ENCODE measurements at regions not wholly inside any gene's neighbourhood (a gene's known extent, or its start where the extent isn't known, plus 50 kb on each side); places are given as distances from the start of the nearest gene placed in this dataset.
A peak's percentile ranks its signal among the peaks of the same experiment; 100 is the strongest.

- no peak overlapping the region for H3K27ac ChIP-seq
- TF ChIP-seq, protein P1, sequence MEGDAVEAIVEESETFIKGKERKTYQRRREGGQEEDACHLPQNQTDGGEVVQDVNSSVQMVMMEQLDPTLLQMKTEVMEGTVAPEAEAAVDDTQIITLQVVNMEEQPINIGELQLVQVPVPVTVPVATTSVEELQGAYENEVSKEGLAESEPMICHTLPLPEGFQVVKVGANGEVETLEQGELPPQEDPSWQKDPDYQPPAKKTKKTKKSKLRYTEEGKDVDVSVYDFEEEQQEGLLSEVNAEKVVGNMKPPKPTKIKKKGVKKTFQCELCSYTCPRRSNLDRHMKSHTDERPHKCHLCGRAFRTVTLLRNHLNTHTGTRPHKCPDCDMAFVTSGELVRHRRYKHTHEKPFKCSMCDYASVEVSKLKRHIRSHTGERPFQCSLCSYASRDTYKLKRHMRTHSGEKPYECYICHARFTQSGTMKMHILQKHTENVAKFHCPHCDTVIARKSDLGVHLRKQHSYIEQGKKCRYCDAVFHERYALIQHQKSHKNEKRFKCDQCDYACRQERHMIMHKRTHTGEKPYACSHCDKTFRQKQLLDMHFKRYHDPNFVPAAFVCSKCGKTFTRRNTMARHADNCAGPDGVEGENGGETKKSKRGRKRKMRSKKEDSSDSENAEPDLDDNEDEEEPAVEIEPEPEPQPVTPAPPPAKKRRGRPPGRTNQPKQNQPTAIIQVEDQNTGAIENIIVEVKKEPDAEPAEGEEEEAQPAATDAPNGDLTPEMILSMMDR (conservative IDR thresholded peaks at IDR 0.05): no peak
These were observed 159.0 kb upstream of the ZC3H12A start for GRCh38 chr1:37315371-37315846.

DNA sequence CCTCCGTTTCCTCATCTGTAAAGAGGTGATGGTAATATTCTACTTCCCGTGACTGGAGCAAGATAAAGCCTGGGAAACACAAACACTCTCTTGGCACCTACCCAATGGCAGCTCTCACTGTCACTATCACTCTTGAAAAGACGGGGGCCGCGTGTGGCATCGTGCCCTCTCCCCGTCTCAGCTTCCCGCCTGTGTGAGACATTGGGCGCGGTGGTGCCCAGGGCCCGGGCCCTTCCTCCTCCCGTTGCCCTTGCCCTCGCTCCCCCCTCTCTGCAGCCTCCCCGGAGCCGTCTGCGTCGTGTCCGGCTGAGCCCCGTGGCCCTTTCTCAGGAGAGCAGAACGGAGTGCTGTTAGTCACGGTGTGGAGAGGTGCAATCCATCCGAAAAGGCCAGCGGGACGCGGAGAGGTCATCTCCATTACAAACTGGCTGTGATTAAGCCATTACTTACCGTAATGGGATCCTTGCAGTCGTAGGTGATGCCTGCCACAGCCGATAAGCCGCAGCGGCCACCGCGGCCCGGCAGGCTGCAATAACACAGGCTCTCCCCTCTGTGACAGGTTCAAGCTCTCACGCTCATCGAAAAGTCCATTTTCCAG lies 156.4 kb upstream of the ZC3H12A start:
- H3K27ac ChIP-seq: no peak overlapping the region
- TF ChIP-seq, protein P1 (conservative IDR thresholded peaks at IDR 0.05): no peak

DNA sequence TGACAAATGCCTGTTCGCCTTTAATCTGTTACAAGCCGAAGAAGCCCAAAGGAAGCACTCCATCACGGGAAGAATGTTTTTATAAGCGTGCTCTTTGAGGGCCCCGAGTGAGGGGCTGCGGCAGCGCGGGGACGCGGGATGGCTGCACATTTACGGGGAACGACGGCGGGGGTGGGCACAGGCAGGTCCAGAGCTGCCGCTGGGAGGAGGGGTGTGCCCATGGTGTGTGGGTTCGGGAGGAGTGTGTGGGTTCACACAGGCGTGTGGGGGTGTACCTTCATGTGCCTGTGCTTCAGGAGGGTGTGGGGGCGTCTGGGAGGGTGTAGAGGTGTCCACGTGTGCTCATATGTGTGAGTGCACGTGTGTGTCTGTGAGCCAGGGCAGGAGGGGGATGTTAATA lies 155.9 kb upstream of the ZC3H12A start:
- H3K27ac ChIP-seq: no peak overlapping the region
- TF ChIP-seq, protein P1 (conservative IDR thresholded peaks at IDR 0.05): no peak

DNA sequence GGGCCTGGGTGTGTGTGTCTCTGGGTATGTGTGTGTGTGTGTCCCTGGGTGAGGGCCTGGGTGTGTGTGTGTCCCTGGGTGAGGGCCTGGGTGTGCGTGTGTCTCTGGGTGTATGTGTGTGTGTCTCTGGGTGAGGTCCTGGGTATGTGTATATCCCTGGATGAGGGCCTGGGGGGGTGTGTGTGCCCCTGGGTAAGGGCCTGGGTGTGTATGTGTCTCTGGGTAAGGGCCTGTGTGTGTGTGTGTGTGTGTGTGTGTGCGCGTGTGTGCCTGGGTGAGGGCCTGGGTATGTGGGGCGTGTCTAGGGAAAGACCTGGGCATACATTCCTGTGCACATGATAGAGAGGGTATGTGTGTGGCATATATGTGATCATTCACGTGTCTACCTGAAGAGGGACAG lies 155.1 kb upstream of the ZC3H12A start:
- no peak overlapping the region for H3K27ac ChIP-seq
- TF ChIP-seq, protein P1 (conservative IDR thresholded peaks at IDR 0.05): no peak

- TF ChIP-seq, protein P1 (conservative IDR thresholded peaks at IDR 0.05): peak; percentile 88
- no peak overlapping the region for H3K27ac ChIP-seq
These were observed 150.6 kb upstream of the ZC3H12A start for GRCh38 chr1:37323486-37324377.

DNA sequence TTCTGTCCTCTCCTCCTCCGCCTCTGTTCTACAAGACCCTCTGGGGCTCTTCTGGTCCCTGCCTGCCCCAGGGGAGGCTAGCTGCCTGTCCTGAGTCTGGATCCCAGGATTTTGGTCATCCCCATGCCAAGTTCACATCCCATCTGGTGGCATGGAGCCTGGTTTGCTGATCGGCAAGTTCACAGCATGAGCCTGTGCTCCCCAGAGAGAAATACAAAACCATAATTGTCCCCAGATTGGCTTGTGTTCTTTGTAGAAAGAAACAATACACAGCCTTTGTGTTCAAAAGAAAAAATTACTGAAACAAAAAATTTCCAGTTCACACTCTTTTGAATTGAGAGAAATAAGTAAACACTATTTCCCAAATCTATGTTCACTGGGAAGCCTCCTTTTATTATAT lies 149.4 kb upstream of the ZC3H12A start:
- H3K27ac ChIP-seq: no peak overlapping the region
- TF ChIP-seq, protein P1 (conservative IDR thresholded peaks at IDR 0.05): no peak

Measured in VCaP (cell line).